T-helper 17 cell (primary cell): ENCODE measurements at regions not wholly inside any gene's neighbourhood (a gene's known extent, or its start where the extent isn't known, plus 50 kb on each side); places are given as distances from the start of the nearest gene placed in this dataset.

Experiments used
- ATAC-seq: fragments of 150-1000 bp; cut with Tn5 transposase; 2 replicates; pipeline ENCODE4 v1.10.0; 2021; ENCODE audit warnings: mild to moderate bottlenecking, moderate library complexity
- DNase-seq, 3 donors: peaks; one replicate each; pipeline versions ENCODE4 v3.0.0 to v3.0.0-alpha.2; 2020 to 2021
- H3K9me3 ChIP-seq: one replicate; pipeline ENCODE4 v1.7.0; 2013; ENCODE audit warnings: low read length, mild to moderate bottlenecking; ENCODE audit not compliant: control insufficient read depth, poor library complexity, severe bottlenecking
- H3K27ac Mint-ChIP-seq: one replicate; pipeline ENCODE4 v1.8.0; 2022; ENCODE audit warnings: mild to moderate bottlenecking, moderate library complexity, mixed read lengths
- H3K27me3 Mint-ChIP-seq: one replicate; pipeline ENCODE4 v1.8.0; 2022; ENCODE audit warnings: mixed read lengths
- H3K36me3 Mint-ChIP-seq: one replicate; pipeline ENCODE4 v1.8.0; 2022; ENCODE audit warnings: low read depth, mixed read lengths
- H3K4me1 Mint-ChIP-seq: one replicate; pipeline ENCODE4 v1.8.0; 2022; ENCODE audit warnings: mild to moderate bottlenecking, mixed read lengths
- H3K4me3 Mint-ChIP-seq: one replicate; pipeline ENCODE4 v1.8.0; 2022; ENCODE audit warnings: mild to moderate bottlenecking, moderate library complexity, mixed read lengths

- no peak overlapping the region for H3K4me3 Mint-ChIP-seq
- no peak for ATAC-seq
- H3K27ac Mint-ChIP-seq: no peak overlapping the region
- H3K4me1 Mint-ChIP-seq: no peaks in the 10 kb centered on the region
- H3K9me3 ChIP-seq: no peaks in the 10 kb centered on the region
- no peaks in the 10 kb centered on the region for H3K36me3 Mint-ChIP-seq
- DNase-seq: no peak
- H3K27me3 Mint-ChIP-seq: no peaks in the 10 kb centered on the region
Observed at GRCh38 chr15:95559875-95560394, 770.6 kb upstream of the NR2F2 start.

GRCh38 chr15:95561463-95561862, 769.0 kb upstream of the NR2F2 start:
- no peaks in the 10 kb centered on the region for H3K4me1 Mint-ChIP-seq
- H3K36me3 Mint-ChIP-seq: no peaks in the 10 kb centered on the region
- ATAC-seq: no peak
- no peaks in the 10 kb centered on the region for H3K9me3 ChIP-seq
- no peak overlapping the region for H3K27ac Mint-ChIP-seq
- H3K4me3 Mint-ChIP-seq: no peak overlapping the region
- no peak for DNase-seq
- H3K27me3 Mint-ChIP-seq: no peaks in the 10 kb centered on the region

- no peaks in the 10 kb centered on the region for H3K4me1 Mint-ChIP-seq
- H3K4me3 Mint-ChIP-seq: no peak overlapping the region
- DNase-seq (no peak), ATAC-seq (no peak)
- H3K36me3 Mint-ChIP-seq: no peaks in the 10 kb centered on the region
- no peaks in the 10 kb centered on the region for H3K27me3 Mint-ChIP-seq
- no peak overlapping the region for H3K27ac Mint-ChIP-seq
- no peaks in the 10 kb centered on the region for H3K9me3 ChIP-seq
Observed at GRCh38 chr15:95563634-95564033, 766.9 kb upstream of the NR2F2 start.

GRCh38 chr15:95565016-95565600, 765.4 kb upstream of the NR2F2 start:
- DNase-seq (no peak), ATAC-seq (no peak)
- no peaks in the 10 kb centered on the region for H3K4me1 Mint-ChIP-seq
- no peaks in the 10 kb centered on the region for H3K9me3 ChIP-seq
- no peak overlapping the region for H3K27ac Mint-ChIP-seq
- H3K27me3 Mint-ChIP-seq: no peaks in the 10 kb centered on the region
- H3K36me3 Mint-ChIP-seq: no peaks in the 10 kb centered on the region
- no peak overlapping the region for H3K4me3 Mint-ChIP-seq

- no peak overlapping the region for H3K4me3 Mint-ChIP-seq
- no peaks in the 10 kb centered on the region for H3K4me1 Mint-ChIP-seq
- H3K9me3 ChIP-seq: no peaks in the 10 kb centered on the region
- H3K36me3 Mint-ChIP-seq: no peaks in the 10 kb centered on the region
- no peak for DNase-seq
- no peak overlapping the region for H3K27ac Mint-ChIP-seq
- no peaks in the 10 kb centered on the region for H3K27me3 Mint-ChIP-seq
- ATAC-seq: no peak
Observed at GRCh38 chr15:95565690-95566089, 764.8 kb upstream of the NR2F2 start.

- Mint-ChIP-seq H3K4me3 (no peak overlapping the region), H3K36me3 (no peaks in the 10 kb centered on the region), H3K4me1 (no peaks in the 10 kb centered on the region), H3K27me3 (no peaks in the 10 kb centered on the region), H3K27ac (no peak overlapping the region)
- no peak for ATAC-seq
- peaks cover 3% of the 10 kb centered on the region for H3K9me3 ChIP-seq
- no peak for DNase-seq
Observed at GRCh38 chr15:95567686-95568085, 762.8 kb upstream of the NR2F2 start.

GRCh38 chr15:95574053-95574452, 756.4 kb upstream of the NR2F2 start:
- DNase-seq (no peak), ATAC-seq (no peak)
- no peaks in the 10 kb centered on the region for H3K36me3 Mint-ChIP-seq
- no peaks in the 10 kb centered on the region for H3K27me3 Mint-ChIP-seq
- no peak overlapping the region for H3K4me3 Mint-ChIP-seq
- H3K27ac Mint-ChIP-seq: no peak overlapping the region
- H3K4me1 Mint-ChIP-seq: no peaks in the 10 kb centered on the region
- peaks cover 3% of the 10 kb centered on the region for H3K9me3 ChIP-seq

- H3K4me1 Mint-ChIP-seq: no peaks in the 10 kb centered on the region
Observed at GRCh38 chr15:95577927-95578326, 752.6 kb upstream of the NR2F2 start.

GRCh38 chr15:95580121-95580520, 750.4 kb upstream of the NR2F2 start:
- DNase-seq (no peak), ATAC-seq (no peak)
- H3K4me1 Mint-ChIP-seq: no peaks in the 10 kb centered on the region
- no peaks in the 10 kb centered on the region for H3K36me3 Mint-ChIP-seq
- H3K4me3 Mint-ChIP-seq: no peak overlapping the region
- H3K27me3 Mint-ChIP-seq: no peaks in the 10 kb centered on the region
- no peak overlapping the region for H3K27ac Mint-ChIP-seq
- no peaks in the 10 kb centered on the region for H3K9me3 ChIP-seq

More at GRCh38 chr15:95577927-95578326, 752.6 kb upstream of the NR2F2 start:
- H3K4me3 Mint-ChIP-seq: no peak overlapping the region
- no peaks in the 10 kb centered on the region for H3K9me3 ChIP-seq
- H3K27ac Mint-ChIP-seq: no peak overlapping the region
- H3K36me3 Mint-ChIP-seq: no peaks in the 10 kb centered on the region
- no peak for ATAC-seq
- DNase-seq: no peak
- H3K27me3 Mint-ChIP-seq: no peaks in the 10 kb centered on the region

- H3K9me3 ChIP-seq: no peaks in the 10 kb centered on the region
- H3K36me3 Mint-ChIP-seq: no peaks in the 10 kb centered on the region
- H3K27me3 Mint-ChIP-seq: no peaks in the 10 kb centered on the region
- DNase-seq (no peak), ATAC-seq (no peak)
- H3K4me3 Mint-ChIP-seq: no peak overlapping the region
- H3K27ac Mint-ChIP-seq: no peak overlapping the region
- no peaks in the 10 kb centered on the region for H3K4me1 Mint-ChIP-seq
Observed at GRCh38 chr15:95581595-95581994, 748.9 kb upstream of the NR2F2 start.

- Mint-ChIP-seq H3K4me3 (no peak overlapping the region), H3K27ac (no peak overlapping the region), H3K36me3 (no peaks in the 10 kb centered on the region), H3K4me1 (no peaks in the 10 kb centered on the region), H3K27me3 (no peaks in the 10 kb centered on the region)
- ATAC-seq (no peak), DNase-seq (no peak)
- no peaks in the 10 kb centered on the region for H3K9me3 ChIP-seq
Observed at GRCh38 chr15:95584088-95584487, 746.4 kb upstream of the NR2F2 start.

- no peaks in the 10 kb centered on the region for H3K36me3 Mint-ChIP-seq
- H3K27me3 Mint-ChIP-seq: no peaks in the 10 kb centered on the region
- H3K4me3 Mint-ChIP-seq: no peak overlapping the region
- no peak for ATAC-seq
- no peak overlapping the region for H3K27ac Mint-ChIP-seq
- H3K9me3 ChIP-seq: no peaks in the 10 kb centered on the region
- no peak for DNase-seq
- H3K4me1 Mint-ChIP-seq: no peaks in the 10 kb centered on the region
Observed at GRCh38 chr15:95588056-95588455, 742.4 kb upstream of the NR2F2 start.

- Mint-ChIP-seq H3K36me3 (no peaks in the 10 kb centered on the region), H3K27ac (no peak overlapping the region), H3K27me3 (no peaks in the 10 kb centered on the region), H3K4me3 (no peak overlapping the region), H3K4me1 (no peaks in the 10 kb centered on the region)
- DNase-seq: no peak
- H3K9me3 ChIP-seq: no peaks in the 10 kb centered on the region
- no peak for ATAC-seq
Observed at GRCh38 chr15:95590533-95591044, 739.9 kb upstream of the NR2F2 start.

GRCh38 chr15:95591270-95591669, 739.2 kb upstream of the NR2F2 start:
- Mint-ChIP-seq H3K27me3 (no peaks in the 10 kb centered on the region), H3K27ac (no peak overlapping the region), H3K4me1 (no peaks in the 10 kb centered on the region), H3K4me3 (no peak overlapping the region), H3K36me3 (no peaks in the 10 kb centered on the region)
- no peak for ATAC-seq
- no peak for DNase-seq
- H3K9me3 ChIP-seq: no peaks in the 10 kb centered on the region
